Hematopoietic multipotent progenitor cell treated with erythropoietin and hydrocortisone succinate and interleukin-3 and kit ligand, for 15 days (in vitro differentiated cells): ENCODE measurements at regions not wholly inside any gene's neighbourhood (a gene's known extent, or its start where the extent isn't known, plus 50 kb on each side); places are given as distances from the start of the nearest gene placed in this dataset.

Experiments used
- DNase-seq: peaks from one replicate; pipeline ENCODE4 v3.0.0-alpha.2; 2015; ENCODE audit warnings: low spot score

DNA sequence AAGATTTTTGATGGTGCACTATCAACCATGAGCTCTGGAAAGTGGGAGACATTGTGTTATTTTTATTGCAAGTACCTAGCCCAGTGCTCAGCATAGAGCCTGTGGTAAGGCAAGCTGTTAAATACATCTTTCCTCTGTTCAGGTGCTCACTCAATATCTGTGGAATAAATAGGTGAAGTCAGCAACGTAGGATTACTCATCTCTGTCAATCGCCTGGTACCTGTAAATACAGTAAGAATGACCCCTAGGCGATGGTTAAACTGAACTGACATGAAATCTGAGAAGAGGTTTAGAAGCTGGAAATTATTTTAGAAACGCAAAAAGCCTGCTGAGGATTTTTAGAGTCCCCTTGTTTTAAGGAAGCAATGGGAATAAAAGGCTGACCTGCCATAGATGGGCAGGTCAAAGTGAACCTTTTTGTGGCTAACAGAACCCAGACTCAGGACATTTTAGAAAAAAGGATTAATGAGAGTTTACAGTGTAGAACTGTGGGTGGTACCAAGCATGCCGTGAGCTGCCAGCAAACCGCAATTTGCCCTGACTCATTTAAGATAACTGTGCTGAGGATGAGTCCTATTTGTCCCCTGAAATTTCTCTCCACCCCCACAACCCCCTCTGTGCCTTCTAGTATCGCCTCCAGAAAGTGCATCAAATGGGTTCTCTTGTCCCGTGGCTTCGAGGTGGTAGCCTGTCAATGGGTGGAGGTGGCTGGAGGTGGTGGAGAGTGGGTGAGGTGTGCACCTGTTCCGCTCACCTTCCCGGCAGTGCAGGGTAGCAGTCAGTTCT lies 375.1 kb downstream of the MED10 start:
- DNase-seq, result no peak

DNA sequence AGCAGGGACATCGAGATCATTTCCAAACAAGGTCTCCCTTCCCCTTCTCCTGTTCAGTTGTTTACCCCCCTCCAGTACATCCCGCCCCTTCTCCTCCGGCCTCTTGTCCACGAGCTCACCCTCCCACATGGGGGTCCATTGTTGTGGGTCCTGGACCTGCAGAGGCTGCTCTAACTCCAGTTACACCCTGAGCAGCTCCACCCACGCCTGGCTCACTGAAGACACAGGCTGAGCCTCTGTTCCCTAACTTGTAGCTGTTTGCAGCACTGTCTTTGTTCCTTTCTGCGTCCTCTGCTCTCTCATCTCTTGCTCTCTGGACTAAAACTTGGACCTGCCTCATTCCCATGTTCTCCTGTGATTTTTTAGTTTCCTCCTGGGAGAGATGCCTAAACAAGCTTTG lies 377.5 kb downstream of the MED10 start:
- no peak for DNase-seq

DNA sequence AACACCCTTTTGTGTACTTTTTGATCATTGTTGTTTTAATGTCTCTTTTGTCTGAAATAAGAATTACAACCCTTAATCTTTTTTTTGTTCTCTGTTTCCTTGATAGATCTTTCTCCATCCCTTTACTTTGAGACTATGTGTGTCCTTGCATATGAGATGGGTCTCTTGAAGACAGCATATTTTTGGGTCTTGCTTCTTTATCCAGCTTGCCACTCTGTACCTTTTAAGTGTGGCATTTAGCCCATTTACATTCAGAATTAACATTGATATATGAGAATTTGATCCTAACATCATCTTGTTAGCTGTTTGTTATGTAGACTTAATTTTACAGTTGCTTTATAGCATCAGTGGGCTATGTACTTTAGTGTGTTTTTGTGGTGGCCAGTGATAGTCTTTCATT lies 382.5 kb downstream of the MED10 start:
- no peak for DNase-seq

DNA sequence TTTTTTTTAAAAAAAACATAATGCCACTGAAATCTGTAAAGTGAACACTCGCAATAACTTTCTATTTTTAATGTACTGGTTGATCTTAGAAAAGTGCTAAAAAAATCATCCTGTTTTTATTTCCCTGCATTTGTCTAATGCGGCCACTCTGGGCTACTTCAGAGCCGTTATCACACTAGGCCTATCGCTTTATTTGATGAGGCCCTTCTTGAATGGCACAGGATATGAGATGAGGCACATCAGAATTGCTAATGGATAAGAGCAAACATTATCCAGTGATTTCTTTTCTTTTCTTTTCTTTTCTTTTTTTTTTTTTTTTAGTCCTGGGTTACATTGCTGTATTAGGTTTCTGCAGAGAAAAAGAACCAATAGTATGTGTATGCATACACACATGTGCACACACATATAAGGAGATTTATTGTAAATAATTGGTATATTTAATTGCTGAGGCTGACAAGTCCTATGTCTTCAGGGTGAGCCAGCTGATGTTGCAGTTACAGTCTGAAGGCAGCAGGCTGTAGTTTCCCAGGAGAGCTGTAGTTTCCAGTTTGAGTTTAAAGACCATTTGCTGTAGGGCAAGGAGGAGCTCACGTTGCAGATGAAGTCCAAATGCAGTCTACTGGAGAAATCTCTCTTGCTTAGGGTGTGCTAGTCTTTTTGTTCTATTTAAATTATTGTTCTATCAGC lies 391.7 kb downstream of the MED10 start:
- DNase-seq, result no peak

DNA sequence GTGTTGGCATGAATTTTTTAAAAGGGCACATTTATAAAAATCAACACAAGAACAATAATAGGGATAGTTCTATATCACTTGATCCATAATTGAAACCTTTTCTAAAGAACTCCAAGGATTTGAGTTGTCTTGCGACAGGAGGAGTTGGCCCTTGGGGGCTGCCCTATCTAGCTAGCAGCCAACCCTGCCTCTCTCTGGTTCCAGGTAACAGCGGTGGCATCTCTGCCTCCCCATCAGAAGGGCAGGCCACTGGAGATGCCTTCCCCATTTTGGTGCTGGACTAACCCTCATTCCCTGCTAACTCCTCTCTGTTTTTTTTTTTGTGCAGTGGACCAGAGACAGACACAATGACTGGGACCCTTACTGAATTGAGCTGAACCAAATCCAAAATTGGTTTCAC lies 393.0 kb downstream of the MED10 start:
- DNase-seq, result no peak

DNA sequence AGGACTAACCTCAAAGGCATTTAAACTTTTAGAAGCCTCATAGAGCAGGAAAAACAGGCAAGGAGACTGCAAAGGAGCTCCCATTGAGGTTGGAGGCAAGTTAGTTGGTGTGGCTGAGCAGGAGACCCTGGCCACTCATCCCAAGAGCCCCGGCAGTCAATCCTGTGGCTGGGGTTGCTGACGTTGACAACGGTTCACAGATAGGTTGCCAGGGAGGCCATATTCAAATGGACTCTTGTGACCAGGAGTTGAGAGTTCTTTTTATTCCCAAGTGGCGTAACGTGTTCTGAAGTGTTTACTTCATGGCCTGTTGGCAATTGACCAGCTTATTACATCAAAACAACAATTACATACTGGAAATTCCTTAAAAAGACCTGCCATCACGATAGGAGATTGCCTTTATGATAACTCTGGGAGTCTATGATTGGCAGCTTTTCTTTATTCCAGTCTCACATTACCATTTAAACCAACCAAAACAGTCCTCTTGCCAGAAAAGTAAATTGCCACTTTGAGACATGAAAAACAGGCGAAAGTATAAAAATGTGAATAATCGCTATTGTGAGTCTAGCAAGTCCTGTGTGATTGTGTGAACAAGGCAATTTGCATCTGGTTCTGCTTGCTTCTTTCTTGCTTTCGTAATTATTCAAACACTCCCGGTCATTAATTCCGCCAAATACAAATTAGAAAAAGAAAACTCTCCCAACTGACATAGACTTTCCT lies 394.9 kb downstream of the MED10 start:
- DNase-seq, result no peak

DNA sequence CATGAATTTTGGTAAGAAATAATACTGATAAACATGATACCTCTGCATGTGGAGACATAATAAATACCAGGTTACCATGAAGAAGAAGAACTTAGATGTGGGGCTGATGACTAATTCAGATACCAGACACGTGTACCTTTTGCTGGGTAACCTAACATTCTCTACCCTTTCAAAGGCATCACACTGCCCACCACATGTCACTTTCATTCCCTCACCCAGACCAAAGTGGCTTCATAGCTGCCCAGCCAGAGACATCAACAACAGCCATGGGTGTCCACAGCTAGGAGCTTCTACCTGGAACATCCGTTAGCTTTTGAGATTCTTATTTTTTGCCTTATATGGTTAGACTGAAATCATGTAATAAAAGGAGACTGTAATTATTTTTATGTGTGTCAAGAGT lies 396.8 kb downstream of the MED10 start:
- no peak for DNase-seq

DNA sequence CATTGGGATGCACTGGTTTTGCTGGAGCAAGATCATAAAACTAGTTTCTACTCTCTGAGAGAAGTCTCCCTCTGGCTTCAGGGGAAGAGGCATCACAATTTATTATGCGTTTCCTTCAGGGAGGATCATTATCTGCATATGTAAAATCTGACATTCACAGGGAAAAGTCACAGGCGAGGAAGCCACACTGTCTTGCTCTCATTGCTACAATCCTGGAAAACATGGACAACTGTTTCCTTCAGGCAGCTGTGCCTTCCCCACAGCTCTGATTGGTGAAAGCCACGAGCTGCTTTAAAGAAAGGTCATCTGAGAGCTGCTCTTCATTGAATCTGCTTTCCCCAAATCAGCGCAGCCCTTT lies 397.8 kb downstream of the MED10 start:
- no peak for DNase-seq

DNA sequence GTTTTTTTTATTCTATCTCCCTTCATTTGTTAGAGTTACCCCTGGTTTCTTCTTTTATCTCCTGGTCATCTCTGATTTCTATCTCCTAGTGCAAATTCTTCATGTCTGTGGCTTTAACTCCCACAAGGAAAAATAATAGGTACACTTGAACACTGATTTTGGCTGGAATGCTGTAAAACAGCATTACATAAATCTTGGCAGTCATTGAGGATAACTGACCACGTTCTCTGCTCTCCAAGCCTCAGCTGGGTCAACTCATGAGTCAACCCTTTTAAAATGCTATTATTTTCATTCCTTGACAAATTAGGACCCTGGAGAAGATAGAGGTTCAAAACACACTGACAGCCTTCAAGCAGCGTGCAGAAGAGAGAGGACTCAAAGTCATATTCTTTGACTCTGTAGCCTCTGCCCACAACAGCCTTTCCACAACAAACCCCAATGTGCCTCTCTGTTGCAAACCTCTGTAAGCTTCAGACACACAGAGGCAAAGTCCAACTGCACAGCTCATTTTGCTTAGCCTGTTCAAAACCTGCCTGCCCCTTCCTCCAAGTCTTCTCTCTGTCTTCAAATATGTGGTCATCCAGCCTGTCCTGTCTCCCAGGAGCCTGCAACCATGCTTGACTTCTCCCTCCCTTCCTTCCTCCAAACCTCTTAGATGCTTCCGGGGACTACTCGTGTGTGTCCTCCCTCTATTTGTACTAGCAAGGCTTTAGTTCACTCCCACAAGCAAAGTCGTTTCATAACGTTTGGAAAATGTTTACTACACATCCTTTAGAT lies 398.4 kb downstream of the MED10 start:
- DNase-seq, result no peak

DNA sequence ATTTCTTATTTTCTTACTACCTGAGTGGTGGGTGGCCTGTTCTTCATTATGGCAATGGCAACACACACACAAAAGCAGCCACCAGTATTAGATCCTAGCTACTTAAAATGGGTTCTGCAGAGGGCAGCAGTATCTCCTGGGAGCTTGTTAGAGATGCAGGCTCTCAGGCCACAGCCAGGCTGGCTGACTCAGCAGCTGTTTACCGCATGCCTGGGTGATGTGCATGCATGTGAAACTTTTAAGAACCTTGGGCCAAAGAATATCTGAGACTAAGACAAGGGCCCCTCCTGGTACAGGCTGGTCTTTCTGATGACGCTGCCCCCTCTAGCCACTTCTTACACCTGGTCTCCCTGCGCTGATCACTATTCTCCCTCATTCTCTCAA lies 399.0 kb downstream of the MED10 start:
- DNase-seq, result no peak

DNA sequence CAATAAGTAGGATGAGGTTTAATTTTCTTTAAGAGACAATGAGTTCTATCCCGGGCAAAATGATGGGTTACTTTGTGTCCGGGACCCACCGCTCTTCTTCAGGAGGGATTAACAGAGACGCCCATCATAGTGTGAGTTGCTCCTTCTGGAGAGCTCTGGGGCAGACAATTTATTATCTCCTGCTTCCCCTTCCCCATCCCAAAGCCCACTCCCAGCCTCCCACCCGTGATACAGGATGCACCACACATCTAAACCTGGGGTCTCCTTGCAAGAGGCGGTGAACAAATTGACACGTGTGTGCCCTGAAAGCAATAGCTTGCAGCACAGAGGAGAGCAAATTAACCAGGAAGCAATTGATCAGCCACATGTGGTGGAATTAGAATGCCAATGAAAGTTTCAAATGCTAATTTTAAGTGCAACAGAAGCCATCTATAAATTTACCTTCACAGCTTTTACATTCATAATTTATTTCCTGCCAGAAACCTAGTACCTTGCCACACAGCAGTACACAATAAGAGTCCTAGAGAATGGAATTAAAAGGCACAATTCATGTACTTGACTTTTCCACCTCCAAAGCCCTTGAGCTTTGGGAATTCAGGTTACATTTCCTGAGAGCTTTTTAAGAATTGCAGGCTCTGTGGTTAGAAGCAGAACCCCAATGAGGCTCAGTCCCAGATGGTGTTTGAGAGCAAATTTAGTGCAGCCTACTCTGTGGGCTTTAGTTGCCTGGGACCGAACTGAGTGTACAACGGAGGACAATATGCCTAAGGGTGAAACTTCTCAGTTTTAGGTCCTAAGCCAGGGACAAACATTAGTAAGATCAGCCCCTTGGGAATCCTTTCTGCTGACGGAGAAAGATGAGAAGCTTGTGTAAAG lies 399.6 kb downstream of the MED10 start:
- no peak for DNase-seq

DNA sequence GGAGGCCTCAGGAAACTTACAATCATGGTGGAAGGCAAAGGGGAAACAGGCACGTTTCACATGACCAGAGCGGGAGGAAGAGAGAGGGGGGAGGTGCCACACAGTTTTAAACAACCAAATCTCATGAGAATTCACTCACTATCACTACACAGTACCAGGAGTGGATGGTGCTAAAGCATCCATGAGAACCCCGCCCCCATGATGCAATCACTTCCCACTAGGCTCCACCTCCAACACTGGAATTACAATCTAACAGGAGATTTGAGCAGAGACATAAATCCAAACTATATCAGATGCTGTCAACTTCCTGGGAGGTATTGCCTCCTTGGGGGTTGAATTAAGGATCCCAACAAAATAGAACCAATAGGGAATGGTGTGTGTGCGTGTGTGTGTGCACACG lies 407.1 kb downstream of the MED10 start:
- DNase-seq, result no peak

DNA sequence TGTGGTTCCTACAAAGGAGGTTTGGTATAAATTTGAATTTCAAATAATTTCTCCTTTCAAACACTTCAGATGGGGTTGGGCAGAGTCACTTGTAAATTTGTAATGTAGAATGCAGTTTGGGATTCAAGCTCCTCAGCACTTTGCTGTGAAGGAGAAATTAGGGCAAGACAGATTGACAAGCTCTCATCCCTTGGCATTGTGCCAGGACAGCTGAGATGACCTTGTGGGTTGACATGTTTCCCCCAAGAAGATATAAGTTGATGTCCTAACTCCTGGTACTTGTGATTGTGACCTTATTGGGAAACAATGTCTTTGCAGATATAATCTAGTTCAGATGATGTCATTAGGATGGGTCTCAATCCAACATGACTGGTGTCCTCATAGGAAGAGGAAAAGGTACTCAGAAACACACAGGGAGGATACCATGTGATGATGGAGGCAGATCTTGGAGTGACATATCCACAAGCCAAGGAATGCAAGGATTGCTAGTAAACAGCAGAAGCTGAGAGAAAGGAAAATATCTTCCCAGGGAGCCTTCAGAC lies 408.3 kb downstream of the MED10 start:
- no peak for DNase-seq

DNA sequence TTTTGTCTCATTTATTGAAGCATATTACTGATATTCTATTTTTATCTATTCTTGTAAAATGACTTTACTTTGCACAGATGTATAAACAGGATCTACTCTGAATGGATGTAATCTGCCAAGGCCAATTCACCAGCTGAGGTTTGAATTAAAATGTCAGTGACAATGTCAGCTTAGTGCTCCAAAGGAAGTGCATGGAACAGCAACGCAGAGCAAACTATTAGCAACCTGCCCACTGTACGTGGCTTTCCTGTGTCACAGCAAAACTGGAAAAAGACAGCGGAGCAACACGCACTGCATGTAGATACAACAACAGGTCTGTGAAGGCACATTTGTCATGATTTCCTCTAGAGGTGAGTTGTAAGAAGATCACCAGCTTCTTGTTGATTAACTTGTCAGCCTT lies 409.4 kb downstream of the MED10 start:
- no peak for DNase-seq

DNA sequence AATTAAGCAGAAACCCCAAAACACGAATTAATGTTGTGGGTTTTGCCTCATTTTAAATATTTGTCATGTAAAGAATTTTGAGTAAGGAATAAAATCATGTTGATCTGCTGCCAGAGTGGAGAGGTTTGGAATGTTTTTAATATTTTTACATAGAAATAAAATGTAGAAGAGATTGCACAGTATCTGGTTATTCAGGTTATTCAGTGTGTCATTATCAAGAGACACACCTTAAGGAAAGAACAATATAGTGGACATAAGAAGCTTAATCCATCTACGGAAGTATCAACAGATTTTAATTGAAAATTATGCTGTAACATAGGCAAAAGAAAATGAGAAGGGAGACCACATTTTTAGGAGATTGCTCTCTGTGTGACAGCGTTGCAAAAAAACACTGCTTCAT lies 410.4 kb downstream of the MED10 start:
- no peak for DNase-seq

DNA sequence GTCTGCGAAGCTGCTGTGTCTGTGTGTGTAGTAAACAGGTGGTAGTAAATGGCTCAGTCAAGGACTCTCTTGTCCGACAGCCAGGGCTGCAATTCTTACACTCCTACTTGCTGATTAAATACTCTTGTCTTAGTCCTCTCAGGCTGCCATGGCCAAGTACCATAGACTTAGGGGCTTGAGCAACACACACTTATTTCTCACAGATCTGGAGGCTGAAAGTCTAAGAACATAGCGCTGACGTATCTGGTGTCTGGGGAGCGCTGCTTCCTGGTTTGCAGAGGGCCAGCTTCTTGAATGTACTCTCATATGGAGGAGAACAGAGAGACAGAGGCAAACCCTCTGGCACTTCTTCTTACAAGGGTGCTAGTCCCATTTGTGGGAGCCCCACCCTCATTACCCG lies 411.0 kb downstream of the MED10 start:
- no peak for DNase-seq

DNA sequence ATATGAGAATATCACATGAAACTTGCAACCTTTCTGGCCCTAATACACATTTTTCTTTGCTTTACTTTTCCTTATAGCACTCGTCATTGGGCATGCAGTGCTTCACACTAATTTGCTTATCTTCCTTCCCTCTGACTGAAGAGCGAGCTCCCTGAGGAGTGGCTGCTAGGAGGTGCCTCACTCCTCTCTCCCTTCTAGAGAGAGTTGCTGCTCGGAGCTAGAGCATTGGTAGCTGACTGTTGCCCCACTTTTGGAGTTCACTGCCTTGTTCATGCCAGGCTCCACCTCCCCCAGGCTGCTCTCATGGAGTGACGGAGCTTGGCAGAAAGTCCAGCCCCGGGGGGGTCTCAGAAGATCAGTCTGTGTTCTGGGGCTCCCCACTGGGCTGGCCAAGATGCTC lies 413.2 kb downstream of the MED10 start:
- no peak for DNase-seq

DNA sequence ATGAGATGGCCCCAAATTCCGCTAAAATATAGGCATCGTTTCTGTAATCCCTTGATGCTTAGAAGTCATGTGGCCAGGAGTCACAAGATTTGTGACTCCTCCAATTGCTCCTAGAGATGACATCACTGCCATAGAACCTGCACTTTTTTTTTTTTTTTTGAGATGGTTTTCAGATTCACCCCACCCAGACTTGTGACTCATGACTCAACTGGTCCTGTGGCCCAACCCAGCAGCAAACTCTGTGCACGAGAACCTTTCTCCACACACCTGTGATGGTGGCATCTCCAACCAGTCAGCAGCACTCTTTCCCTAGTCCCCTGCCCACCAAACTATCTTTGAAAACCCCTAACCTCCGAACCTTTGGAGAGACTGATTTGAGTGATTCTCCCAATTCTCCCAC lies 414.0 kb downstream of the MED10 start:
- DNase-seq, result no peak

DNA sequence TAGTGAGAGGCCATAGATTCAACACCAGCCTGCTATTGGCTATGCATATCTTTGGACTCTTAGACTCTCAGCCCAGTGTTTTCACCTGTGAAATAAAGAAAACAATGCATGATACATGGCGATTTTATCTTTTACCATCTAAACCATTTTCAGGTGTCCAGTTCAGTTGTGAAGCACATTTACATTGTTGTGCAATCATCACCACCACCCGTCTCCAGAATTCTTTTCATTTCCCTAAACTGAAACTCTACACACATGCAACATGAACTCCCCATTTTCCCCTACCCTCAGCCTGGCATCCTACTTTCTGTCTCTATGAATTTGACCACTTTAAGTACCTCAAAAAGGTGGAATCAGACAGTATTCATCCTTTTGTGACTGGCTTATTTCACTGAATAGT lies 420.6 kb downstream of the MED10 start:
- no peak for DNase-seq

DNA sequence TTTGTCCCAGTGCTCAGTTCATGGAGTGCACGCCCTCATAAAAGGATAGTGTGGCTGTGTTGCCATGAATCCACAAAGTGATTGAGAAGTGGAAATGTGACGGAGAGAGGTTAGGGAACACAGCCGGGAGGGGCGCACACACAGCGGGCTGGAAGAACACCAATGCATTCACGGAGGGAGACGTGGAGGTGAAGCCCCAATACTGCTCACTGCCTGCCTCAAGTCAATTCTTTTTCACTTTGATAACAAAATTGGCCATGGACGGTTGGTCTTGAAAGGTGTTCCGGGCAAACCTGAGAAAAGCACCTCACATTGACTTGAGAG lies 424.1 kb downstream of the MED10 start:
- no peak for DNase-seq

DNA sequence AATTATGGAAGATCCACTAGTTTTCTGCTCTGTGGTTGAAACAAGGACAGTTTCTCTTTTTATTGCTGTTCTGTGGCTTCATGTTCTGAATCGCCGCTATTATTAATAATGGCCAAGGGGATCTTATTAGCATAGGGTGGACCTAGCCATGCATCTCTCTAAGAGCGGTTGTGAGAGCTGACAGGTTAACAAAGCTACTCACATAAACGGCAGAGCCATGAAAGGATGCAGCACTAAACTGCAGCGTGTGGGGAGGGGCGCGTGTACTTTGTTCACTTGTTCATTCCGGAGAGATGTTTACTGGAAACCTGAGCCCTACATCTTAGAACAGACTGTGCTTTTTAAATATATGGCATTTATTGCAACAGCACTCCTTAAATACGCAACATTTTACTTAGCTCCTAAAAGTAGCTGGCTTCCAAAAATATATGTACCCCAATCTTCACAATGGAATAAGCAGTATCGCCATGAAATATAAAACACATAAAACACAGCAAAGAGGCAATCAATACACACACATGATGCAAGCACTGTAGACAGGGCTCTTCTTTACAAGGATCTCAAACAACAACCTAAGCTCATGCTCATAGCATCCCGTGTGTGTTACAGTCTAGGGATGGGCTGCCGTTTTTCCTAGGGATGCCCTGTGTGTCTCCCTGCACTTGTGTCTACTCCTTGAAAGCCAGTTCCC lies 424.6 kb downstream of the MED10 start:
- DNase-seq, result no peak
